GM21619 (cell line): ENCODE measurements at regions not wholly inside any gene's neighbourhood (a gene's known extent, or its start where the extent isn't known, plus 50 kb on each side); places are given as distances from the start of the nearest gene placed in this dataset.

ENCODE experiments used
- ATAC-seq: cut with Tn5 transposase; IDR thresholded peaks from one replicate; pipeline ENCODE4 v1.9.1; 2021; ENCODE audit not compliant: unreplicated experiment

DNA sequence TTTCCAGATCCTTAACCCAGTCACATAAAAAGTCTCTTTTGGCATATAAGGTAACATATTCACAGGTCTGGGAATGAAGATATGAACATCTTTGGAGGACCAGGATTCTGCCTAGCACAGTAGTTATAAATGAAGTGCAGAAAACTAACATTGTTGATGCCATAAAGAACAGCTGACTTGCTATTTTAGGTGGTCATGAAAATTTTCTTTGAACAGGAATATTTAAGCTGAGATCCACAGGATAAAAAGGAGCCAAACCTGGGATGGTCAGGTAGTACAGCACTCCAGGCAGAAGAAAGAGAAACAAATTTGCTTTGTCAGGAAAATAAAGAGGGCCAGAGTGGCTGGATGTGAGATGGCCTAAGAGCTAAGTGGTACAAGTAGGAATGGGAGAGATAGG is 80.0 kb downstream of the CENPW start:
- ATAC-seq: no peak

DNA sequence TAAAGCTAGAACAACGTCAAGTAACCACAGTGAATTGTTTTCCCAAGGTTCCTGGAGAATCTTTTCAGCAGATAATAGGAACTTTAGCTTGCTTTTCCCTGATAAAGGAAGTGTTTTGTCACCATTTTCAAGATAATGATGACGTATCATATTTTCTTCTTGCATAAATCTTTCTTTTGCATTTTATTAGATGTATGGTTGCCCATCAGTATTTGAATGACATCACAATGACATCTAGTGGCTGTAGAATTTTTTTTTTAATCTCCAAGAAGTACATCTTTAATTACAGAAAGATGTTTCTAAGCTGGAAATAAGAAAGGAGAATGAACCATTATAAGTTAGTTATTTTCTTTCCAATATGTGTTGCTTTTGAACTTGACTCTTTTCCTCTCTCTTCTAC is 83.0 kb downstream of the CENPW start:
- no peak for ATAC-seq

DNA sequence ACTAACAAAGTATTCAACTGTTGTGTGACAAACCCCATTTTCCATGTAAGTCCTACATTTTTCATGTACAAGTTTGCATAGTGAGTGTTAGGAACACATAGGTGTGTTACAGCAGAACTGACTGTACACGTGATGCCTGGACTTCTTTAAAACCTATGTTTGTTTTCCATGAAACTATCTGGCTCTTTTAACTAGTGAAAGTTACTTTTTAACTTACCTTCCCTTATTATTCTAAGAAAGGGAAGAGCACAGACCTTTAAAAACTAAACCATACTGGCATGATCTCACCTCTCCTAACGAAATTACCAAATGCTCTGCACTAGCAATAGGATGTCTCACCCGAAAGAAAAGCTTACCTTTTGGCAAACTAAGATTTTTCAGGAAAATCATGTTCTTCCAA is 87.8 kb downstream of the CENPW start:
- no peak for ATAC-seq

DNA sequence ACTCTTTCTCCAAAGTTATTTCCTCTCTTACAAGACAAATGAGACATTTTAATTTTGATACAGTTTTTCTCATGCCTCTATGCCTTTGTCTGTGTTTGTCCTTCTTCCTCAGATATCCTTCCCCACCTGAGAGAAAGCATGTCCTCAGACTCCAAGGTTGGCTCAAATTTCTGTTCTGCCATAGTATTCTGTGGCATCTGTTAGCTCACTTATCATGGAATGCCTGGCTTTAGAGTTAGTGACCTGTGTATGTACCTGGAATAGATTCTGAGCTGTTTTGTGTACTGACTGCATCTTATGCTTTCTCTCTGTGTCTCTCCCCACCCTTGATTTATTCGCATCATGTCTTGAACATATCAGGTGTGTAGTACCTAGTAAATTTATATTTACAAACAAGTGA is 90.0 kb downstream of the CENPW start:
- ATAC-seq: no peak

DNA sequence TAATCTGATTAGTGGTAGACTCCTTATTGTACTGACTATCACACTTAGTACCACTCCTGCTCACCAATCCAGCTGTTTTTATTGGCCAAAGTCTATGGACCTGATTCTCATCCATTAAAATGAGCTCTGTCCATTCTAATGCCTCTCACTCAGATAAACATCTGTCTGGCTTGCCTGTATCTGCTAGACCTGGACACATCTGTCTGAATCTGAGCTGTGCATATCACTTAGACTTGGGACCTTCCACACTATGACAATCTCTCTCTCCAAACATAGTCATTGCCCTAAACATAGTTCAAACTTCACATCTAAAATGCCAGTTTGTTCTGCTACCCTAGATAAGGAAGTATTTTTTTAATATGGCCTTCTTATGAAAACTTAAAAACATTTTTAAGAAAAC is 92.6 kb downstream of the CENPW start:
- no peak for ATAC-seq

DNA sequence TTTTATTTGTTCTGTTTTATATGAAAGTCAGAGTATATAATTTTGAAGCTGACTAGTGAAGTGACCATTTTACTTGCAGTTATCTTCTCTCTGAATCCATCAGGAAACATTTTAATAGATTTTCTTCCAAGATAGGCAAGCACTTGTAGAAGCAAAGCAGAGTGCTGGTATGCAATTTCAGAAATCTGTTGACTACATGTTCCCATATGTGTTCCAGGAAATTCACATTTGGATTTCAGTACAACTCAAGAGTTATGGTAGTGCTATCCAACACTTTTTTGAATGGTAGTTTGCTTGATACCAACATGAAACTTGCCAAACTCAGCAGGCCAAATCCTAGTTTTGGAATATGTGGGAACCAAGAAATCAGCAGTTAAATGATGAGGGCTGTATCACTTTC is 94.0 kb downstream of the CENPW start:
- ATAC-seq: no peak

DNA sequence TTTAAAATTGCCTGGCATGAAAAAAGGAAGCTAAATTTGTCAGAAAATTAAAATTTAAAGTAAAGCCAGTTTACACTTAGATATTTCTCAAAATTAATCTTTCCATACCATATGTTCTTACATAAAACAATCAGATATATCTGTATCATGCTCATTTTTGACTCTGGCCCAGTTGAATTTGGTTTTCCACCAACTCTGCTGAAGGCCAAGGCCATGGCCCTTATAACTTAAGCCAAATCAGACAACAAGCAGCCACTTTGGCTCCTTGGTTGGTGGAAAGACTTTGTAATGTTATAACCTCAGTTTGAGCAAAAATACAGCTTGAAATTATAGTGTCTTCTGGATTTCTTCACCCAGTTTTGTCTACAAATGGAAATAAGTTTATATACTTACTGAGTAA is 97.3 kb downstream of the CENPW start:
- no peak for ATAC-seq

DNA sequence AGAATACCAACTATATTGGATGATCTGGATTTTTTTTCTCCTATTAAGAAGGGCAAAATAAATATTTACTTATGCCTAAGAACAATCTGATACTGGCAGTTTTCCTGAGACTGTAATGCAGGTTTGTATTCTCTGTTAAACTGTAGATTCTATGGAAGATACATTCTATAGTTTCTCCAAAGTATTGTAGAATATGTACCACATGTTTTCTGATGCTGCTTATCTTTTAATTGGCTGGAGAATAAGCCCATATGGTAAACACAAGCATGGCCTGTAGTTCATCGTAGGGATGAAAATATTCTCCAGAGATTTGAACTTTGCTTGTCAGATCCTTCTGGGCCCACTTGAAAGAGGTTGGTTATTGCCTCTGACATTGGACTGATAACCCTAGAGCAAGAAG is 99.1 kb downstream of the CENPW start:
- no peak for ATAC-seq

DNA sequence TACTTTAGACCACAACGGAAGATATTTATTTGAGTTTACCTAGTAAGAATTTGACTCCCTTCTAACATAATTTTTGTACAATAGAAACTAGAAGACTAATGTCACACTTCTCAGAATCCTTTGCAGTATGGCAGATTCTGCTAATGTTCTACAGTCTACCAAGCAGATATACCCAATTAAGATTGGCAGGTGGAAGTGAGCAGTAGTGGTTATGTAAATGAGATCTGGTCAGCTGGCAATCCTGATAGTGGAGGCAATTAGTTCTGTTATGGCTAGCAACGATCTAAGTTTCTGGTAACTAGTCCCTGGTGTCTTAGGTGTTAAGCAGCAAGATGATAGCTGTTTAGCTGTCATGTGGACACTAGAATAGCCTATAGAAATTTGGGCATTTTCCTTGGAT is 101.0 kb downstream of the CENPW start:
- ATAC-seq: no peak

DNA sequence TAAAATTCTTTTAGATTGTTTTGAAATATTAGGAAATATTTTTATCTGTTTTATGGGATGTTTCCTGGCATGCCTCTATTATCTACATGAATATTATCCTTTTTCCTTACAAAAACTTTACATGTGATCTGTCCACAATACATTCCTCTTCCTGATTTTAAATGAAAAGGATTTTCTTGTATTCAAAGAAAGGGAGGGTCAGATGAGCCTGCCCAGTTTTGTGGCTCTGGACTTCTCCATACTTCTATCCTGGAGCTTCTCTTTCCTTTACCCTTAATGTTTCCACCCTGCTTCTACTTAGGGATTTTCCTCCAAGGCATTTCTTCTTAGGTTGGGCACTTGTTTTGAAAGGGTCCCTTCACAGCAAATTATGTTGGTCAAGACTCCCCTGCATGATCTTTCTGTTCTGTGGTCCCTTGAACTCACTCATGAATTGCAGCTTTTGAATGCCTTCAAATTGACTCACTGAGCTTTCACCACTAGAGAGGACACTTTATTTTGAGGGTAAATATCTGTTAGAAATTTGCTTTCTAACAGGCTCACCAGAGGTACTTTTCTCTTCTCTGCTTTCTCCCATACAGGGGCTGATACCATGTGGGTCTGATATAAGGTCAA is 104.9 kb downstream of the CENPW start:
- no peak for ATAC-seq

DNA sequence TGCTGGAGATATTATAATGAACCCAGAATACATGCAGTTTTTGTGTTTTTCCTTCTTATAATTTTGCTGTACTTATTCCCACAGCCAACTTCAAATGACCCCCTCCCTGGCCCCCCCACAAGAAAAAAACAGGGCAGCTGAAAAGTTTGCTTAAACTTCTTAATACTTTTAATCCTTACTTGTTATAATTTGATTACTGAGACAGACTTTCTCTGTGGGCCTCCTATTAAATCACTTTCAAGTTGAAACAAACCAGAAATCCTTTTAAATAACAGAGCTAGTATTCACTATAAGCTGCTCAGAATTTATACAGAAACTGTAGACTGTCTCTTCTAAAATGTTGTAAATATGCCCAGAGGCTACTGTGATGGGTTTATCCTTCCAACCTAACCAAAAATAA is 106.3 kb downstream of the CENPW start:
- ATAC-seq: no peak

DNA sequence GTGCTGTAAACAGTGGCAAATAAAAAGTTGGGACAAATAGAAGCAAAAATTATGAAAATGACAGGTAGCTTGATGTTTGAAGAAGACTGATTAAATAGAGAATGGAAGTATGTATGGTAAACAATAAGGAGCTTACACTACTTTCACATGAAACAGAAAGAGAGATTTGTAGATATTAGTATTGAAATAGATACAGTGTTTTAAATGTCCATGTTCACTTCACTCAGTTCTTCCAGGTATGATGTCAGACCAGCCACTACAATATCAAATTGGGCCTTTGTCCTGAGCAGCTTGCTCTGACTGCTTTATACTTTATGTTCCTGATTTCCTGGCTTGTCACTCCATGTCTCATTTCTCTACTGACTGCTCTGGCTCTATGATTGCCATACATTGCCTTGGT is 107.5 kb downstream of the CENPW start:
- ATAC-seq: no peak

DNA sequence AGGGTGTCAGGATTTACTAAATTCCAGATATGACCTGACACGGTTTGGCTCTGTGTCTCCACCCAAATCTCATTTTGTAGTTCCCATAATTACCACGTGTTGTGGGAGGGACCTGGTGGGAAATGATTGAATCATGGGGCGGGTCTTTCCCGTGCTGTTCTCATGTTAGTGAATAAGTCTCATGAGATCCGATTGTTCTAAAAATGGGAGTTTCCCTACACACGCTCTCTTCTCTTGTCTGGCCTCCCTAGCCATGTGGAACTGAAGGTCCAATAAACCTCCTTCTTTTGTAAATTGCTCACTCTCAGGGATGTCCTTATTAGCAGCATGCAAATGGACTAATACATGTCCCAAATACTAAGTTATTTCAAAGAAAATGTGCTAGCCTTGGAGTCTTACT is 121.1 kb downstream of the CENPW start:
- ATAC-seq: no peak

DNA sequence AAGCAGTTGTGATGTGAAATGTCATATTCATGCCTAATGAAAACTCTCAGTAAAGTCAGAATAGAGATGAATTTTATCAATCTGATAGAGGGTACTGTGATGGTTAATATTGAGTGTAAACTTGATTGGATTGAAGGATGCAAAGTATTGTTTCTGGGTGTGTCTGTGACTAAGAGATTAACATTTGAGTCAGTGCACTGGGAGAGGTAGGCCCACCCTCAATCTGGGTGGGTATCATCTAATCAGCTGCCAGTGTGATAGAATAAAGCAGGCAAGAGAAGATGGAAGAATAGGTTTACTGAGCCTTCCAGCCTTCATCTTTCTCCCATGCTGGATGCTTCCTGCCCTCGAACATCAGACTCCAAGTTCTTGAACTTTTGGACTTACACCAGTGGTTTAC is 124.3 kb downstream of the CENPW start:
- ATAC-seq: no peak

DNA sequence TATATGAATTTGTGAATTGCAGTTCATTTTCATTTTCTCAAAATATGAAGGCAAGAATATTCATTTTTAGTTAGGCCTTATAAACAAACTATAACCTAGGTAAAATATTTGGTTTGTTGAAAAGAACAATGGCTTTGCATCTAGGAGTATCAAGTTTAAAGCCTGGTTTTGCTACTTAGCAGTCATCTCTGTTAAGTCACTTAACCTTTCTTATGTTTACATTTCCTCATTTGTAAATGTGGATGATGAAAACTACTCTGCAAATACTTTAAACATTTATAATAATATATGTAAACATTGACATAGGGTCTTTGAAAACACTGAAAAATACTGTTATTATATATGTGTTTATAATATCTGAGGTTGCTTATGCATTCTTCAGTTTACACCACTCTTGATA is 135.5 kb downstream of the CENPW start:
- no peak for ATAC-seq

DNA sequence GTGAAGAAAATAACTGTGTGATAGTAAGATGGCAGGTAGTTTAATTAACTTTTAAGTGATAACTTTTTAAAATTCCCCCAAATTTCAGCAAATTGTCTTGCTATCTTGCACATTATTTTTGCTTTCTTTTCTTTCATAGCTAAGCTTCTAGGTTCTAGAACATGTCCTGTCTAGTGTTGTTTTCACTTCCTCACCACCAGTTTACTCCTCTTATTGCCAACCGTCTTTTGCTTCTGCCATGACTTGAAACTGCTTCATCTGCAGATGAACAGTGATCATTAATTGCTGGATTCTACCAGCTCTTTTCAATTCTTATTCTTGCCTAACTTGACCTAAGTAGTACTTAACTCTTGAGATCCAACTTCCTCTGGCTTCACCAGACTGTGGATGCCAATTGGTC is 137.8 kb downstream of the CENPW start:
- peak; percentile 65 for ATAC-seq

DNA sequence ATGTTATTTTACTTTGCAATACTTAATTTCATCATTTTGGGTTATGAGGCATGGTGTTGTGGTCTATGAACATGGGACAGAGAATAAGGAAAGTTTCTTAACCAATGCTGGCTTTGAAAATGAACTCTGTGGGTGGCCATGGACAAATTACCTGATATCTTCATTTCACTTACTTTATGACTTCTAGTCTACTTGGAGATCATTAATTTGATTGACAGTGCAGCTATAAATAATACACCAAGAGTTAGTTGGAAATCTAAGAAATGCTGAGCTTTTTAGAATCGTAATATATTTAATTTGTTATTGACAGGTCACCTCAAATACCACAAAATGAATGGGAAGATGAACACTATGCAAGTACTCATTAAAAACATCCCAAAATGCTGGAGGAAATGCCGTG is 140.4 kb downstream of the CENPW start:
- no peak for ATAC-seq

DNA sequence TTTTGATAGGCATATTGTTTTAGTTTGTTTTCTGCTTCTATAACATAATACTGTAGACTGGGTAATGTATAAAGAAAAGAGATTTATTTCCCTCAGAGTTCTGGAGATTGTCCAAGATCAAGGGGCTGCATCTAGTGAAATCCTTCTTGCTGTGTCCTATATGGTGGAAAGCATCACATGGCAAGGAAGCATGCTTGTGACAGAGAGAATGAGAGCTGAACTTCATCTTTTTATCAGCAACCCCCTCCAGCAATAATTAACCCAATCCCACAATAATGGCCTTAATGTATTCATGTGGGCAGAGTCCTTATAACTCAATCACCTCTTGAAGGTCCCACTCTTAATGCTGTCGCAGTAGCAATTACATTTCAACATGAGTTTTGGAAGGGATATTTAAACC is 141.4 kb downstream of the CENPW start:
- ATAC-seq: no peak

DNA sequence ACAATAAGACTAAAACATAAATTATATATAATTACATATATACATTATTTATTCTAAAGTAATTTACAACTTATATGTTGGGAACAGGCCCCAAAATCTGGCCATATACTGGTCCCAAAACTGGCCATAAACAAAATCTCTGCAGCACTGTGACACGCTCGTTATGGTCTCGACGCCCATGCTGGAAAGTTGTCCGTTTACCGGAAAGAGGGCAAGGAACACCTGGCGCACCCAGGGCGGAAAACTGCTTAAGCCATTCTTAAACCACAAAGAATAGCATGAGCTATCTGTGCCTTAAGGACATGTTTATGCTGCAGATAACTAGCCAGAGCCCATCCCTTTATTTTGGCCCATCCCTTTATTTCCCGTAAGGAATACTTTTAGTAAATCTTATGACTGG is 164.9 kb downstream of the CENPW start:
- no peak for ATAC-seq

DNA sequence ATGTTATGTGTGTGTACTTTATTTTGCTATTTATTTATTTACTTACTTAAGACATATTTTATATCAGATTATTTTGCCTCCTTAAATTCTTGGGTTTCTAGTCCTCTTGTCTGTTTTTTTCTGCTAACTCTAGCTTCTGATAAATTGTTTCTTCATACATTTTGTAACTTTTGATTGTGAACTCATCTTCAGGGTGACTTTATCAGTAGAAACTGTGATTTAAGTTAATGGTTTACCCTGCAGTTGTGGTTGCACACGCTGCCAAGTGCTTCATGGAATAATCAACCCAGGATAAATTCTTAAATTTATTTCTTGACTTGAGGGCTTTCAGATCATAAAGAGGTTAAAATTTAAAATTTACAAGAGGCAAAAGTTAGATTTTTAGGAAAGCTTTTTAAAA is 173.3 kb downstream of the CENPW start:
- ATAC-seq: no peak

DNA sequence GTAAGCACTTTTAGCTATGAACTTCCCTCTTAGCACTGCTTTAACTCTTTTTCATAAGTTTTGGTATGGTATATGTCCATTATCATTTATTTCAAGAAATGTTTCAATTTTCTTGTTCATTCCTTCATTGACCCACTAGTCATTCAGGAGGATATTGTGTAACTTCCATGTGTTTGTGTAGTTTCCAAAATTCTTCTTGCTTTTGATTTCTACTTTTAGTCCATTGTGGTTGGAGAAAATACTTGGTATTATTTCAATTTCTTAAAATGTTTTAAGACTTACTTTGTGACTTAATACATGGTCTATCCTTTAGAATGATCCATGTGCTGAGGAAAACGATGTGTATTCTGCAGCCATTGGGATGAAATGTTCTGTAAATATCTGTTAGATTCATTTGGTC is 176.5 kb downstream of the CENPW start:
- no peak for ATAC-seq

DNA sequence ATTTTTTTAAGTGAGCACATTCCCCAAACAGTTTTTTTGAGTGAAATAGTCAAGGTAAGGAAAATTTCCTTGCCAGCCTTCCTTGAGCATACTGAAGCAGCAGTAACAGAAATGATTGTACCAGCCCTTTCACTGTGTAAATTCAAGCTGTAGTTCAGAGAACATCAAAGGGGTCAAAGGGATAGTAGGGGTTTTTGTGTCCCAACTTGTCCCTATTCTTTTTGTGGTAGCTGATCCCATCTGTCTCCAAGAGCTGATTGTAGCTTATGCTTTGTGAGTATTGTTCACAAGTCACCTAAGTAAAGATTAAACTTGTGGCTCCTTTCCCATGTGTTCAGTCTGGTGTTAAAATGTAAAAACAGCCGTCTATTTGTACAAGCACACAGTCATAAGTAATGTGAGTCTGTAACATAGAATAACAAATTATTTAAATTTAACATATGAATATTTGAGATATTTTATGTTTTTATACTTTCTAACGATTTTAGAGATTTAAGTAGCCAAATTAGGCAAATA is 185.0 kb downstream of the CENPW start:
- no peak for ATAC-seq

DNA sequence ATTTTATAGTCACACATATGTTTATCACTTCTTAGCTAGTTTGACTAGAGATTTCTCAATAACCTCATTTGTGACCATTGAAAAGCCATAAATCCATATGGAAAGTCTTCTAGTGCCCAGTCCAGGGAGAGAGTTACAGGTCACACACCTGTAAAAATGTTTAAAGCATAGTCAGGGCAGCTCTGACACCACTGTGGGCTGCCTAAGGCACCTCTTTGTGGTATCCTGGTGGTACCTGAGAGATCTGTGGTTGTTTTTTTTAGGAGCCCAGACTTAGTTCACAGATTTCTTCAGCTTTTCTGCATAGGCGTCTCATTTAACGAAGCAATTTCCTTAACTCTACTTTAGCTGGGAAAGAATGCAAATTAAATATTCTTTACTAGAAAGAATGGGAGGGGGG is 186.6 kb downstream of the CENPW start:
- ATAC-seq: no peak
